Endothelial cell of umbilical vein (primary cell): ENCODE measurements at regions not wholly inside any gene's neighbourhood (a gene's known extent, or its start where the extent isn't known, plus 50 kb on each side); places are given as distances from the start of the nearest gene placed in this dataset.

Source experiments
- BruUV-seq: library from RNA; stranded (reverse); fragments of 400-500 nt; replicated peaks from 2 replicates; lab custom pipeline; 2021; lab: Mats Ljungman, UMichigan
- CTCF ChIA-PET: fragments of 300-600, 350-600 bp; sonication (Branson Sonifier 250); formaldehyde crosslinking; loops from one replicate; lab custom pipeline; 2021; ENCODE audit warnings: antibody characterized with exemption, inconsistent platforms; lab: Charles Lee
- POLR2A ChIA-PET: fragments of 300-600, 350-600 bp; sonication (Branson Sonifier 250); formaldehyde crosslinking; loops from one replicate; lab custom pipeline; 2021; ENCODE audit warnings: antibody characterized with exemption, inconsistent platforms; lab: Charles Lee
- DNase-seq: peaks from one replicate; pipeline ENCODE4 v3.0.0-alpha.2; 2011; ENCODE audit warnings: low read depth, low spot score
- FAIRE-seq: peaks from 2 replicates; lab custom pipeline; 2011; peaks lifted over from hg19 to GRCh38; lab: Jason Lieb, UNC
- H2AFZ ChIP-seq: 2 replicates; pipeline ENCODE4 v1.6.0; 2012; ENCODE audit warnings: low read depth, low read length, control low read depth, inconsistent platforms
- H3K27ac ChIP-seq: 2 replicates; pipeline ENCODE4 v1.5.1; 2011; ENCODE audit warnings: low read depth, mild to moderate bottlenecking, control low read depth, low read length, moderate library complexity; ENCODE audit not compliant: insufficient read depth
- H3K27me3 ChIP-seq, 2 experiments: 2 replicates each; pipeline versions ENCODE4 v1.6.0 to v1.6.1; 2011; ENCODE audit warnings: low read length in 2 of 2, mixed read lengths in 1 of 2; ENCODE audit not compliant: control insufficient read depth in 2 of 2, insufficient read depth in 2 of 2
- H3K36me3 ChIP-seq, 2 experiments: 2 replicates in 1 of 2; 3 replicates in 1 of 2; pipeline ENCODE4 v1.5.1; 2011; ENCODE audit warnings: low read length in 2 of 2, mild to moderate bottlenecking in 1 of 2, moderate library complexity in 1 of 2; ENCODE audit not compliant: control insufficient read depth in 2 of 2, insufficient read depth in 2 of 2; ENCODE audit errors: extremely low read depth in 1 of 2
- H3K4me1 ChIP-seq: 3 replicates; pipeline ENCODE4 v1.5.1; 2011; ENCODE audit warnings: mild to moderate bottlenecking, low read length; ENCODE audit not compliant: control insufficient read depth, insufficient read depth; ENCODE audit errors: extremely low read depth
- H3K4me2 ChIP-seq: 2 replicates; pipeline ENCODE4 v1.6.1; 2011; ENCODE audit warnings: low read length, control low read depth, mixed read lengths; ENCODE audit not compliant: insufficient read depth
- H3K4me3 ChIP-seq, 3 experiments: fragments of 200-600 bp in 1 of 3; sonication (generic), shearing (Covaris generic) in 1 of 3; replicated peaks in 1 of 3; 2 replicates each; pipeline ENCODE4 v1.5.1; 2011 to 2016; ENCODE audit warnings: control low read depth in 3 of 3, low read length in 3 of 3, mild to moderate bottlenecking in 2 of 3, inconsistent platforms in 1 of 3, low read depth in 1 of 3, moderate library complexity in 1 of 3; ENCODE audit not compliant: insufficient read depth in 1 of 3
- H3K79me2 ChIP-seq: 2 replicates; pipeline ENCODE4 v1.6.0; 2012; ENCODE audit warnings: low read length, inconsistent platforms; ENCODE audit not compliant: control insufficient read depth, insufficient read depth
- H3K9ac ChIP-seq: replicated peaks from 2 replicates; pipeline ENCODE3; 2011; ENCODE audit warnings: low read length, control low read depth; ENCODE audit not compliant: insufficient read depth; ENCODE audit errors: extremely low read depth
- H3K9me1 ChIP-seq: replicated peaks from 3 replicates; pipeline ENCODE4 v1.6.0; 2011; ENCODE audit warnings: mild to moderate bottlenecking, low read length; ENCODE audit not compliant: control insufficient read depth, insufficient read depth; ENCODE audit errors: extremely low read depth
- H3K9me3 ChIP-seq: replicated peaks from 2 replicates; pipeline ENCODE4 v1.5.1; 2012; ENCODE audit warnings: low read length, inconsistent platforms; ENCODE audit not compliant: control insufficient read depth, insufficient read depth
- H4K20me1 ChIP-seq: replicated peaks from 2 replicates; pipeline ENCODE3; 2011; ENCODE audit warnings: mild to moderate bottlenecking, low read length; ENCODE audit not compliant: control insufficient read depth, insufficient read depth; ENCODE audit errors: extremely low read depth
- CTCF ChIP-seq, 2 donors: IDR thresholded peaks; 1 replicate in 1 of 2; 2 replicates in 1 of 2; pipeline ENCODE4 v1.5.1; 2011; ENCODE audit warnings: low read length in 2 of 2, mild to moderate bottlenecking in 2 of 2, moderate library complexity in 2 of 2, control low read depth in 1 of 2, inconsistent platforms in 1 of 2, low read depth in 1 of 2; ENCODE audit not compliant: insufficient read depth in 1 of 2; ENCODE audit errors: extremely low read depth in 1 of 2
- EZH2 ChIP-seq: IDR thresholded peaks from 2 replicates; pipeline ENCODE4 v1.6.1; 2012; ENCODE audit warnings: borderline replicate concordance, low read depth, mild to moderate bottlenecking, moderate library complexity, low read length, inconsistent platforms; ENCODE audit not compliant: severe bottlenecking
- FOS ChIP-seq: IDR thresholded peaks from 2 replicates; pipeline ENCODE4 v1.6.1; 2011; ENCODE audit warnings: mild to moderate bottlenecking, low read length, moderate library complexity, borderline replicate concordance; ENCODE audit not compliant: insufficient read depth
- GATA2 ChIP-seq: IDR thresholded peaks from 2 replicates; pipeline ENCODE4 v1.7.0; 2011; ENCODE audit warnings: low read depth, mild to moderate bottlenecking, moderate library complexity, mixed read lengths, low read length; ENCODE audit not compliant: insufficient read length, insufficient read depth
- MYC ChIP-seq: IDR thresholded peaks from one replicate; pipeline ENCODE4 v1.6.1; 2011; ENCODE audit warnings: mild to moderate bottlenecking, low read depth, low read length
- dilution Hi-C: fragments of 300-500 bp; cut with MboI; formaldehyde crosslinking; loops from one replicate; pipeline ENCODE4 v1.15.0; 2019; ENCODE audit warnings: low sequenced_read_pairs; ENCODE audit not compliant: extremely low pct_ligation_motif_present
- intact Hi-C: fragments of 100-400 bp; cut with micrococcal nuclease; formaldehyde crosslinking; loops from one replicate; pipeline ENCODE4 v1.10.0; 2022

- Histone ChIP-seq H4K20me1 (no peaks in the 10 kb centered on the region), H3K79me2 (no peaks in the 10 kb centered on the region), H2AFZ (no peak overlapping the region), H3K27me3 (no peaks in the 10 kb centered on the region), H3K4me2 (no peak overlapping the region), H3K9me1 (no peaks in the 10 kb centered on the region), H3K27ac (no peak overlapping the region), H3K9ac (no peak overlapping the region), H3K36me3 (no peaks in the 10 kb centered on the region), H3K9me3 (peaks cover 2% of the 10 kb centered on the region), H3K4me1 (no peaks in the 10 kb centered on the region), H3K4me3 (no peak overlapping the region)
- DNase-seq (no peak), FAIRE-seq (no peak)
- dilution Hi-C loops (no loop called here), intact Hi-C loops (no loop called here)
- no peak for TF ChIP-seq MYC
- POLR2A ChIA-PET: no interaction called here
- BruUV-seq: no TSS peak
- CTCF ChIA-PET: no interaction called here
Measured at GRCh38 chr4:181825564-181825963, 417.6 kb upstream of the TENM3 start.

- Histone ChIP-seq H4K20me1 (no peaks in the 10 kb centered on the region), H2AFZ (no peak overlapping the region), H3K4me1 (no peaks in the 10 kb centered on the region), H3K4me2 (no peak overlapping the region), H3K36me3 (no peaks in the 10 kb centered on the region), H3K27me3 (no peaks in the 10 kb centered on the region), H3K79me2 (no peaks in the 10 kb centered on the region), H3K9me1 (no peaks in the 10 kb centered on the region), H3K9ac (no peak overlapping the region), H3K4me3 (no peak overlapping the region), H3K9me3 (no peaks in the 10 kb centered on the region), H3K27ac (no peak overlapping the region)
- DNase-seq (no peak), FAIRE-seq (no peak)
- intact Hi-C loops (no loop called here), dilution Hi-C loops (no loop called here)
- BruUV-seq: no TSS peak
- TF ChIP-seq EZH2 (no peak), FOS (no peak), CTCF (IDR thresholded peaks at IDR 0.05; ENCODE audit: extremely low read depth in 1 of 2, insufficient read depth in 1 of 2, low read depth in 1 of 2, low read length in 2 of 2) (no peak), GATA2 (no peak)
- CTCF ChIA-PET: no interaction called here
- POLR2A ChIA-PET: no interaction called here
Measured at GRCh38 chr4:181827246-181827645, 416.0 kb upstream of the TENM3 start.
